ENCODE measurements at regions not wholly inside any gene's neighbourhood (a gene's known extent, or its start where the extent isn't known, plus 50 kb on each side); places are given as distances from the start of the nearest gene placed in this dataset.

DNA sequence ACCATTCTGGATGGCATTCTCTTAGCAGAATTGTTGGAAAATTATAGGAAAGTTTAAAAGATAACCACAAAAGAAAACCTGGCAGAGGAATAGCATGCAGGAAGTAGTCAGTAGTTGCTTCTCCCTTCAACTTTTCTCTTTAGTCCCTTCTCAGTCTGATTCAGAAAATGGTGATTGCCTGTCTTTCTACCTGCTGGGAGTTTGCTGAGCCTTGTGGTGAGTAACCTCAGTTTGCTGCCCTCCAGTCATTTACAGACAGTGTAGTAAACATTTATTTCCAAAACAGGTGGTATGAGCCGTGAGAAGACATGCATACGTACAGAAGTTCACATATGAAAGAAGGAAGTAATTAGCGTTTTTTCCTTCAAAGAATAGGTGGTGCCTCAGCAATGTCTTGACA lies 224.7 kb upstream of the POU1F1 start:
- Histone ChIP-seq H3K27me3 (ENCODE audit: control insufficient read depth in 2 of 2, insufficient read depth in 2 of 2, low read length in 2 of 2) (peaks cover 0 to 2% of the 10 kb centered on the region in 2 experiments), H3K4me2 (ENCODE audit: insufficient read depth, low read length) (no peak overlapping the region), H4K20me1 (replicated peaks; ENCODE audit: control insufficient read depth, extremely low read depth, insufficient read depth, low read length) (no peaks in the 10 kb centered on the region), H3K9me1 (replicated peaks; ENCODE audit: control insufficient read depth, extremely low read depth, insufficient read depth, low read length) (no peaks in the 10 kb centered on the region), H3K9ac (replicated peaks; ENCODE audit: extremely low read depth, insufficient read depth, low read length) (no peak overlapping the region), H3K79me2 (ENCODE audit: control insufficient read depth, insufficient read depth, low read length) (no peaks in the 10 kb centered on the region), H3K36me3 (ENCODE audit: control insufficient read depth in 2 of 2, extremely low read depth in 1 of 2, insufficient read depth in 2 of 2, low read length in 2 of 2) (no peaks in the 10 kb centered on the region), H3K27ac (ENCODE audit: insufficient read depth, low read depth, low read length) (no peak overlapping the region), H2AFZ (ENCODE audit: low read depth, low read length) (no peak overlapping the region), H3K4me3 (replicated peaks in 1 of 3; ENCODE audit: insufficient read depth in 1 of 3, low read depth in 1 of 3, low read length in 3 of 3) (no peak overlapping the region), H3K9me3 (replicated peaks; ENCODE audit: control insufficient read depth, insufficient read depth, low read length) (no peaks in the 10 kb centered on the region), H3K4me1 (ENCODE audit: control insufficient read depth, extremely low read depth, insufficient read depth, low read length) (no peaks in the 10 kb centered on the region)
- DNase-seq (ENCODE audit: low read depth, low spot score) (no peak), FAIRE-seq (no peak)
- ChIA-PET POLR2A (no interaction called here), CTCF (interaction anchor here (1.0 to 6.9 kb wide), 7 partner anchors 10 to 504 kb away, joined by 3 to 138 read pairs (median 6); no protein-coding TSS in a partner anchor)
- BruUV-seq (replicated peaks), result no TSS peak
- intact Hi-C loops (cut with micrococcal nuclease) (no loop called here), dilution Hi-C loops (cut with MboI; ENCODE audit: extremely low pct_ligation_motif_present, low sequenced_read_pairs) (no loop called here)
- TF ChIP-seq FOS (IDR thresholded peaks at IDR 0.05; ENCODE audit: borderline replicate concordance, insufficient read depth, low read length), result no peak
- no peak for TF ChIP-seq GATA2 (IDR thresholded peaks at IDR 0.05; ENCODE audit: insufficient read depth, insufficient read length, low read depth, low read length)
- no peak for TF ChIP-seq POLR2AphosphoS5 (IDR thresholded peaks at IDR 0.05; ENCODE audit: insufficient read depth, low read depth, low read length)
- TF ChIP-seq EZH2 (IDR thresholded peaks at IDR 0.05; ENCODE audit: borderline replicate concordance, low read depth, low read length, severe bottlenecking), result no peak
- no peak for TF ChIP-seq POLR2A (IDR thresholded peaks at IDR 0.05; ENCODE audit: low read depth, low read length)
- TF ChIP-seq, protein P1, sequence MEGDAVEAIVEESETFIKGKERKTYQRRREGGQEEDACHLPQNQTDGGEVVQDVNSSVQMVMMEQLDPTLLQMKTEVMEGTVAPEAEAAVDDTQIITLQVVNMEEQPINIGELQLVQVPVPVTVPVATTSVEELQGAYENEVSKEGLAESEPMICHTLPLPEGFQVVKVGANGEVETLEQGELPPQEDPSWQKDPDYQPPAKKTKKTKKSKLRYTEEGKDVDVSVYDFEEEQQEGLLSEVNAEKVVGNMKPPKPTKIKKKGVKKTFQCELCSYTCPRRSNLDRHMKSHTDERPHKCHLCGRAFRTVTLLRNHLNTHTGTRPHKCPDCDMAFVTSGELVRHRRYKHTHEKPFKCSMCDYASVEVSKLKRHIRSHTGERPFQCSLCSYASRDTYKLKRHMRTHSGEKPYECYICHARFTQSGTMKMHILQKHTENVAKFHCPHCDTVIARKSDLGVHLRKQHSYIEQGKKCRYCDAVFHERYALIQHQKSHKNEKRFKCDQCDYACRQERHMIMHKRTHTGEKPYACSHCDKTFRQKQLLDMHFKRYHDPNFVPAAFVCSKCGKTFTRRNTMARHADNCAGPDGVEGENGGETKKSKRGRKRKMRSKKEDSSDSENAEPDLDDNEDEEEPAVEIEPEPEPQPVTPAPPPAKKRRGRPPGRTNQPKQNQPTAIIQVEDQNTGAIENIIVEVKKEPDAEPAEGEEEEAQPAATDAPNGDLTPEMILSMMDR (IDR thresholded peaks at IDR 0.05; ENCODE audit: extremely low read depth in 1 of 2, insufficient read depth in 1 of 2, low read depth in 1 of 2, low read length in 2 of 2), result no peak
- no peak for TF ChIP-seq JUN (IDR thresholded peaks at IDR 0.05; ENCODE audit: borderline replicate concordance, insufficient read depth, insufficient read length, low read depth)
- TF ChIP-seq MYC (IDR thresholded peaks at IDR 0.05; ENCODE audit: low read depth, low read length), result no peak
- no peak for TF ChIP-seq MAX (IDR thresholded peaks at IDR 0.05; ENCODE audit: insufficient read depth, insufficient read length)
